HG02970 (cell line): ENCODE measurements at regions not wholly inside any gene's neighbourhood (a gene's known extent, or its start where the extent isn't known, plus 50 kb on each side); places are given as distances from the start of the nearest gene placed in this dataset.
"Not testable (repeated sequence)": the region's sequence is repeated elsewhere in the genome, so short reads cannot be mapped to it uniquely, and the experiment has no call there.

ENCODE experiments used
- ATAC-seq: cut with Tn5 transposase; IDR thresholded peaks from one replicate; pipeline ENCODE4 v1.9.1; 2021; ENCODE audit warnings: mild to moderate bottlenecking, moderate library complexity, moderate number of reproducible peaks; ENCODE audit not compliant: unreplicated experiment, low FRiP score

GRCh38 chr1:31485166-31485565 is 72.2 kb downstream of the SERINC2 start:
- no peak for ATAC-seq

DNA sequence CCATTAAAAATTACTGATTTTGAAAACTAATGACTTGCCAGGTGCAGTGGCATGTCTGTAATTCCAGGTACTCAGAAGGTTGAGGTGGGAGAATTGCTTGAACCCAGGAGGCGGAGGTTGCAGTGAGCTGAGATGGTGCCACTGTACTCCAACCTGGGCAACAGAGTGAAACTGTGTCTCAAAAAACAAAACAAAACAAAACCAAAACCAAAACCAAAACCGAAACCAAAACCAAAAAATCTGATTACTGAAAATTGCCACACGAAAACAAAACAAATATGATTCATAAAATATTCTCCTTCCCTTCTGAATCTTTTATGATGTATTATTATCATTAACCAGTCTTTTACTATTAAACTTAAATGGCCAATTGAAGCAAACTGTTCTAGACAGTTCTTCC is 74.1 kb downstream of the SERINC2 start:
- no peak for ATAC-seq

- no peak for ATAC-seq
These were observed 74.8 kb downstream of the SERINC2 start for GRCh38 chr1:31487721-31488293.

DNA sequence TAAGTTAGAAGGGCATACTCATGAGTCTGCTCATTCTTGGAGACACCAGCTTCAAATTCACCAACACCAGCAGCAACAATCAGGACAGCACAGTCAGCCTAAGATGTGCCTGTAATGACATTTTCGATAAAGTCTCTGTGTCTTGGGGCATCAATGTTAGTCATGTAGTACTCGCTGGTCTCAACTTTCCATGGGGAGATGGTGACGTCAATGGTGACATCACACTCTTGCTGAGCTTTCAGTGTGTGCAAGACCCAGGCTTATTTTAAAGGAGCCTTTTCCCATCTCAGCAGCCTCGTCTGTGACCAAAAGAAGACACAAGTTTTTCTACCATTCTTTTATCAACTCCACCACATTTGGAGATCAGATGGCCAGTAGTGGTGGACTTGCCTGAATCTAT is 75.5 kb downstream of the SERINC2 start:
- no peak for ATAC-seq

GRCh38 chr1:31489575-31489974 is 76.6 kb downstream of the SERINC2 start:
- not testable (repeated sequence) for ATAC-seq

GRCh38 chr1:31490596-31490995 is 77.6 kb downstream of the SERINC2 start:
- not testable (repeated sequence) for ATAC-seq

DNA sequence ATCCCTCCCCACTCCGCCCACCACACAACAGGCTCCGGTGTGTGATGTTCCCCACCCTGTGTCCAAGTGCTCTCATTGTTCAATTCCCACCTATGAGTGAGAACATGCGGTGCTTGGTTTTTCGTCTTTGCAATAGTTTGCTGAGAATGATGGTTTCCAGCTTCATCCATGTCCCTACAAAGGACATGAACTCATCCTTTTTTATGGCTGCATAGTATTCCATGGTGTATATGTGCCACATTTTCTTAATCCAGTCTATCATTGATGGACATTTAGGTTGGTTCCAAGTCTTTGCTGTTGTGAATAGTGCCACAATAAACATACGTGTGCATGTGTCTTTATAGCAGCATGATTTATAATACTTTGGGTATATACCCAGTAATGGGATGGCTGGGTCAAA is 81.0 kb upstream of the TINAGL1 start:
- not testable (repeated sequence) for ATAC-seq

DNA sequence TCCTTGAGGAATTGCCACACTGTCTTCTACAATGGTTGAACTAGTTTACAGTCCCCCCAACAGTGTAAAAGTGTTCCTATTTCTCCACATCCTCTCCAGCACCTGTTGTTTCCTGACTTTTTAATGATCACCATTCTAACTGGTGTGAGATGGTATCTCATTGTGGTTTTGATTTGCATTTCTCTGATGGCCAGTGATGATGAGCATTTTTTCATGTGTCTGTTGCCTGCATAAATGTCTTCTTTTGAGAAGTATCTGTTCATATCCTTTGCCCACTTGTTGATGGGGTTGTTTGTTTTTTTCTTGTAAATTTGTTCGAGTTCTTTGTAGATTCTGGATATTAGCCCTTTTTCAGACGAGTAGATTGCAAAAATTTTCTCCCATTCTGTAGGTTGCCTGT is 80.5 kb upstream of the TINAGL1 start:
- not testable (repeated sequence) for ATAC-seq

DNA sequence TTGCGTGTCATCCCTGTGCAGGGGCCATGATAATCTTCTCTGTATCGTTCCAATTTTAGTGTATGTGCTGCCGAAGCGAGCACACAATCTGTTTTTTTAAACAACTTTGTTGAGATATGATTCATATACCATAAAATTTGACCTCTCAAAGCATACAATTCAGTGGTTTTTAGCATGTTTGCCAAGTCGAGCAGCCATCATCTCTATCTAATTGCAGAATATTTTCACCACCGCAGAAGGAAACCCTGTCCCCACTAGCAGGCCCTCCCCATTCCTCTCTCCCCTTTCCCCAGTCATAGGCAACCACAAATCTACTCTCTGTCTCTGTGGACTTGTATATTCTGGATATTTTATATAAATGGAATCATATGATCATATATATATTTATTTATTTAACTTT is 78.7 kb upstream of the TINAGL1 start:
- ATAC-seq, result no peak

- ATAC-seq, result no peak
These were observed 77.8 kb upstream of the TINAGL1 start for GRCh38 chr1:31498376-31499040.

- ATAC-seq, result no peak
These were observed 74.8 kb upstream of the TINAGL1 start for GRCh38 chr1:31501505-31501904.

DNA sequence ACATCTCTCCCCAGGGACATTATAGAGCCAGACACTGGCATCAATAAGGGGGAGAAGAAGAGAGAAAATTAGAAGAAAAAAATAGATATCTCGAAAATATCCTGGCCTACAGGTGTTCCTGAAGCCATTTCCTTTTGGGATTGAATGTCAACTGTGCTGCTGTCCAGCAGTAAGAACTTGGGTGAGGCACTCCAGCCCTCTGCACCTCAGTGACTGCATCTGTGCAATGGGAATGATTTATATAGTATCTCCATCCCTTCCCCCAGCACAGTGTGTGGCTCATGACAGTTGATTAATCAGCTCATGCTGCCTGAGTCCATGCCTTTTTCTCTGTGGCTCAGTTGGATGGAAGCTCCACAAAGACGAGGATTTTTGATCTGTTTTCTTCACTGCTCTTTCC is 74.1 kb upstream of the TINAGL1 start:
- no peak for ATAC-seq

- no peak for ATAC-seq
These were observed 73.3 kb upstream of the TINAGL1 start for GRCh38 chr1:31502926-31503511.

DNA sequence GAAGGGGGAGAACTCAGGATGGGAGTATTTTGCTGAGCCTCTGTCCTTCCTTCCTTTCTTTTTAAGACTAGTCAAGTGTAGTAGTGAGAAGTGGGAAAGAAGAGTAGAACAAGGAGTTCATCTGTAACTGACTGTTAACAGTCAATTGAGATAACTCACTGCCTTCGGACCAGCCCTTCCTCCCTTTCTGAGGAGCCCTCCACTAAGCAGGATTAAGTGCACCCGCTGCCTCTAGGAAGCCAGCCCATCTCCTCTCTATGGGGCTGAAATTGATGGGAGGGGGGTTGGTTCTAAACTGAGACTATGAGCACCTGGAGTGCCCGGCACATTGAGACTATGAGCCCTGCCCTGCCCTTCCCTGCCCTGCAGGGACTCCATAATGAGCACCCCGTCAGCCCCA is 72.7 kb upstream of the TINAGL1 start:
- no peak for ATAC-seq

GRCh38 chr1:31504001-31504400 is 72.3 kb upstream of the TINAGL1 start:
- ATAC-seq, result no peak

- peak; percentile 39 for ATAC-seq
These were observed 70.3 kb upstream of the TINAGL1 start for GRCh38 chr1:31505911-31506497.

DNA sequence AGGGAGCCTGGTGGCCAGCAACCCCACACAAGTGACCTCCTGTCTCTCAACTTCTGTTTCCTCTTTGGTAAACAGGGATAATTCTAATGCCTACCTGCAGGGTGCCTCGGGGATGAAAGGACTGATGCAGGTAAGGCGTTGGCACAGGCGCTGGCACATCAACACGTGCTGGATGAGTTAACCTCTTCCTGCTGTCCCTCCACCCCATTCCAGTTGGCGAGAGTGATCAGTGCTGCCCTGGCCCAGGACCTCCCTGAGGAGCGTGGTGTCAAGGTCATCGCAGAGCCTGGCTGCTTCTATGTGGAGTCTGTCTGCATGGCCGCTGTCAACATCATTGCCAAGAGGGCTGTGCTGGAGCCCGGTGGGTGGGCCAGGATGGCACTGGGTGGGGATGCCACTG is 69.1 kb upstream of the TINAGL1 start:
- ATAC-seq, result no peak

- no peak for ATAC-seq
These were observed 68.4 kb upstream of the TINAGL1 start for GRCh38 chr1:31507676-31508530.

DNA sequence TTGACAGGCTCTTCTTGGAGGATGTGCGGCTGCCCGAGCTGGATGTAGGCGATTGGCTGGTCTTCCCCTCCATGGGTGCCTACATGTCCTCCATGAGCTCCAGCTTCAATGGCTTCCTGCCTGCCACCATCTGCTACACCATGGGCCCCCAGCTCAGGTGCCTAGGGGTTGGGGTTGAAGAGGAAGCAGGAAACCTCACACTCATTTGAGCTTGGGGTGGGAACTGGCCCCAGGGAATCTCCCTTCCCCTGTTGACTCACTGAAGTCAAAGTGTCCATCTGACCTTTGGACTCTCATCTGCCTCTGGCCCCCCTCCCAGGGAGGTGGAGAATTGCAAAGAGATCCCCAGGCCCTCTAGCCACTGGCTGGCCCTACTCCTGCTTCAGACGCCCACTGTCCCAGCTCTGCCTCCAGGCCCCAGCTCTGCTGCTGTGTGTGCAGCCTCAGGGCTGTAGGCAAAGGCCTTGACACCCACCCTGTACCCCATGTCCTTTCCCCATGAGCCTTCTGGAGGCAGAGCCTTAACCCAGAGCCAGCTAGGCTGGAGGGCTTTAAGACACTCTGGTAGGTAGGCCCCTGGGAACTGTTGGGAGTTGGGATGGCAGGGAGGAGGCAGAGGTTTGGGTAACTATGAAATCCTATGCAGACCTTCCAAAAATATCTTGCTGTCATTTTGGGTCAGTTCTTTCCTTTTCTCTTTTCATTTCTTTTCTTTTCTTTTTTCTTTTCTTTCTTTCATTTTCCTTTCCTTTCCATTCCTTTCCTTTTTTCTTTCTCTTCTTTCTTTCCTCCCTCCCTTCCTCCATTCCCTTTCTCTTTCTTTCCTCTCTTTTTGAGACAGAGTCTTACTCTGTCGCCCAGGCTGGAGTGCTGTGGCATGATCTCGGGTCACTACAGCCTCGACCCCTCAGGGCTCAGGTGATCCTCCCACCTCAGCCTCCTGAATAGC is 66.9 kb upstream of the TINAGL1 start:
- ATAC-seq, result peak; percentile 41

GRCh38 chr1:31510304-31510703 is 66.0 kb upstream of the TINAGL1 start:
- ATAC-seq, result no peak
